IMR-90 (cell line): ENCODE measurements at regions not wholly inside any gene's neighbourhood (a gene's known extent, or its start where the extent isn't known, plus 50 kb on each side); places are given as distances from the start of the nearest gene placed in this dataset.

Experiments
- ATAC-seq: fragments of 200-7000 bp; cut with Tn5 transposase; 2 replicates; pipeline ENCODE4 v1.9.1; 2020; ENCODE audit warnings: low read depth, mild to moderate bottlenecking, moderate library complexity
- BruUV-seq: library from RNA; stranded (reverse); fragments of 400-500 nt; replicated peaks from 2 replicates; lab custom pipeline; 2021; lab: Mats Ljungman, UMichigan
- CTCF ChIA-PET: fragments of 300-600 bp; formaldehyde crosslinking; extraction: SDS; loops from one replicate; lab custom pipeline; 2021; ENCODE audit warnings: antibody characterized with exemption; lab: Yijun Ruan, JAX
- POLR2A ChIA-PET: fragments of 300-600 bp; sonication (Branson Sonifier 250); formaldehyde crosslinking; loops from one replicate; lab custom pipeline; 2022; ENCODE audit warnings: antibody characterized with exemption; ENCODE audit not compliant: unreplicated experiment; lab: Charles Lee
- DNase-seq: peaks from one replicate; pipeline ENCODE4 v3.0.0; 2013
- H2AFZ ChIP-seq: replicated peaks from 2 replicates; pipeline ENCODE3; 2013; ENCODE audit warnings: low read length, mild to moderate bottlenecking; ENCODE audit not compliant: poor library complexity
- H2AK5ac ChIP-seq: 2 replicates; pipeline ENCODE4 v1.6.1; 2013; ENCODE audit warnings: low read depth, low read length, inconsistent platforms
- H2AK9ac ChIP-seq: replicated peaks from 2 replicates; pipeline ENCODE3; 2013; ENCODE audit warnings: mild to moderate bottlenecking, low read depth, low read length, moderate library complexity; ENCODE audit not compliant: poor library complexity
- H2BK120ac ChIP-seq: 2 replicates; pipeline ENCODE4 v1.6.1; 2013; ENCODE audit warnings: low read depth, low read length, inconsistent platforms
- H2BK15ac ChIP-seq: 3 replicates; pipeline ENCODE4 v1.6.1; 2013; ENCODE audit warnings: low read depth, low read length, inconsistent platforms
- H2BK20ac ChIP-seq: 2 replicates; pipeline ENCODE4 v1.6.1; 2013; ENCODE audit warnings: low read depth, mild to moderate bottlenecking, inconsistent platforms, low read length, moderate library complexity
- H2BK5ac ChIP-seq: 2 replicates; pipeline ENCODE4 v1.6.1; 2013; ENCODE audit warnings: mild to moderate bottlenecking, low read depth, low read length, inconsistent platforms; ENCODE audit not compliant: poor library complexity, severe bottlenecking
- H3K14ac ChIP-seq: replicated peaks from 2 replicates; pipeline ENCODE4 v1.6.1; 2013; ENCODE audit warnings: low read depth, low read length, inconsistent platforms
- H3K18ac ChIP-seq: 2 replicates; pipeline ENCODE4 v1.6.1; 2013; ENCODE audit warnings: low read depth, low read length, control low read depth
- H3K23ac ChIP-seq: 2 replicates; pipeline ENCODE4 v1.6.1; 2013; ENCODE audit warnings: low read depth, low read length, inconsistent platforms
- H3K27ac ChIP-seq: 2 replicates; pipeline ENCODE4 v1.5.1; 2013; ENCODE audit warnings: mild to moderate bottlenecking, control low read depth, low read length; ENCODE audit not compliant: insufficient read depth
- H3K27me3 ChIP-seq: 2 replicates; pipeline ENCODE4 v1.6.1; 2013; ENCODE audit warnings: low read length; ENCODE audit not compliant: control insufficient read depth, insufficient read depth
- H3K36me3 ChIP-seq: 2 replicates; pipeline ENCODE4 v1.6.1; 2013; ENCODE audit warnings: low read length, mixed read lengths; ENCODE audit not compliant: control insufficient read depth, insufficient read depth
- H3K4ac ChIP-seq: 2 replicates; pipeline ENCODE4 v1.6.1; 2013; ENCODE audit warnings: low read depth, low read length, inconsistent platforms
- H3K4me1 ChIP-seq: 2 replicates; pipeline ENCODE4 v1.6.1; 2013; ENCODE audit warnings: low read length, mixed read lengths; ENCODE audit not compliant: control insufficient read depth, insufficient read depth
- H3K4me2 ChIP-seq: 2 replicates; pipeline ENCODE4 v1.6.1; 2013; ENCODE audit warnings: low read depth, mild to moderate bottlenecking, control low read depth, low read length, moderate library complexity
- H3K4me3 ChIP-seq: 2 replicates; pipeline ENCODE4 v1.5.1; 2013; ENCODE audit warnings: low read depth, mild to moderate bottlenecking, control low read depth, low read length, moderate library complexity; ENCODE audit not compliant: insufficient read depth
- H3K56ac ChIP-seq: 2 replicates; pipeline ENCODE4 v1.6.1; 2013; ENCODE audit warnings: low read length, inconsistent platforms; ENCODE audit not compliant: insufficient read depth; ENCODE audit errors: extremely low read depth
- H3K79me1 ChIP-seq, 2 experiments: 2 replicates each; pipeline ENCODE4 v1.6.1; 2013; ENCODE audit warnings: low read length in 2 of 2, inconsistent platforms in 1 of 2, low read depth in 1 of 2
- H3K9ac ChIP-seq: 2 replicates; pipeline ENCODE4 v1.6.1; 2013; ENCODE audit warnings: low read depth, low read length, control low read depth
- H3K9me1 ChIP-seq: 2 replicates; pipeline ENCODE4 v1.6.1; 2013; ENCODE audit warnings: low read length, inconsistent platforms; ENCODE audit not compliant: insufficient read depth
- H3K9me3 ChIP-seq: 2 replicates; pipeline ENCODE4 v1.6.1; 2013; ENCODE audit warnings: low read length; ENCODE audit not compliant: control insufficient read depth, insufficient read depth
- H4K20me1 ChIP-seq: 2 replicates; pipeline ENCODE4 v1.6.1; 2013; ENCODE audit warnings: low read length, inconsistent platforms; ENCODE audit not compliant: insufficient read depth
- H4K5ac ChIP-seq: 2 replicates; pipeline ENCODE4 v1.6.1; 2013; ENCODE audit warnings: mild to moderate bottlenecking, low read depth, low read length, control low read depth
- H4K8ac ChIP-seq, 2 experiments: 2 replicates each; pipeline ENCODE4 v1.6.1; 2013; ENCODE audit warnings: low read depth in 2 of 2, low read length in 2 of 2, control low read depth in 1 of 2, inconsistent platforms in 1 of 2
- H4K91ac ChIP-seq: 2 replicates; pipeline ENCODE4 v1.6.1; 2013; ENCODE audit warnings: low read depth, low read length, inconsistent platforms; ENCODE audit not compliant: insufficient read depth
- MAFK ChIP-seq: IDR thresholded peaks from 2 replicates; pipeline ENCODE4 v1.6.1; 2012; ENCODE audit warnings: low read depth, low read length, improper control_type of control experiment
- MAZ ChIP-seq: IDR thresholded peaks from 2 replicates; pipeline ENCODE4 v1.6.1; 2012; ENCODE audit warnings: low read depth, mild to moderate bottlenecking, low read length, improper control_type of control experiment, moderate library complexity, borderline replicate concordance
- POLR2A ChIP-seq: IDR thresholded peaks from 2 replicates; pipeline ENCODE4 v1.6.1; 2012; ENCODE audit warnings: mild to moderate bottlenecking, low read depth, low read length
- WGBS, 2 experiments: methylation state at CpG; one replicate each; pipeline versions ENCODE4 v1.1.5 to v1.1.7; 2013; ENCODE audit warnings: missing lambda C conversion rate in 2 of 2; ENCODE audit not compliant: insufficient read length in 1 of 2; ENCODE audit errors: extremely low coverage in 2 of 2; 5-methylcytosine and 5-hydroxymethylcytosine counted together
- dilution Hi-C: fragments of 300-500 bp; cut with HindIII; formaldehyde crosslinking; loops from one replicate; pipeline ENCODE4 v1.14.3; 2018; ENCODE audit warnings: low sequenced_read_pairs; ENCODE audit not compliant: unreplicated experiment
- in situ Hi-C: fragments of 300-500 bp; cut with MboI; formaldehyde crosslinking; loops from 3 replicates; pipeline ENCODE4 v1.14.3; 2019; ENCODE audit warnings: low sequenced_read_pairs, inconsistent platforms, mixed read lengths
- intact Hi-C: fragments of 100-400 bp; cut with micrococcal nuclease; formaldehyde crosslinking; loops from 2 replicates; pipeline ENCODE4 v1.10.0; 2022

- Histone ChIP-seq H2AK9ac (no peak overlapping the region), H3K4me3 (no peak overlapping the region), H4K8ac (no peak overlapping the region), H3K79me1 (no peaks in the 10 kb centered on the region), H2AK5ac (no peak overlapping the region), H2BK20ac (no peak overlapping the region), H4K5ac (no peak overlapping the region), H3K18ac (no peak overlapping the region), H3K9ac (no peak overlapping the region), H3K23ac (no peak overlapping the region), H3K4ac (no peak overlapping the region), H3K9me1 (no peaks in the 10 kb centered on the region), H2BK15ac (no peak overlapping the region), H2AFZ (no peak overlapping the region), H4K20me1 (no peaks in the 10 kb centered on the region), H3K36me3 (no peaks in the 10 kb centered on the region), H3K27me3 (no peaks in the 10 kb centered on the region), H2BK120ac (no peak overlapping the region), H4K91ac (no peak overlapping the region), H3K4me2 (no peak overlapping the region), H2BK5ac (no peak overlapping the region), H3K9me3 (0 out of 2 replicates have a peak, but pooled peaks cover 2% of the 10 kb centered on the region), H3K4me1 (no peaks in the 10 kb centered on the region), H3K14ac (no peak overlapping the region), H3K27ac (no peak overlapping the region), H3K56ac (no peak overlapping the region)
- no CpG with 5 or more reads among the region's 1 CpG for WGBS, 2 experiments
- POLR2A ChIA-PET, result interaction anchor here (0.6 kb wide), 1 partner anchor 152 kb away, joined by 4 read pairs; no protein-coding TSS in a partner anchor
- no peak for TF ChIP-seq MAZ
- TF ChIP-seq MAFK, result no peak
- TF ChIP-seq POLR2A, result no peak
- no peak for DNase-seq
- CTCF ChIA-PET, result no interaction called here
- in situ Hi-C loops (no loop called here), dilution Hi-C loops (no loop called here), intact Hi-C loops (no loop called here)
- BruUV-seq, result no TSS peak
- no peak for ATAC-seq
Observed at GRCh38 chr4:34492414-34492813, 1751.9 kb downstream of the ARAP2 start.
